NCI-H128 (cell line): ENCODE measurements at regions not wholly inside any gene's neighbourhood (a gene's known extent, or its start where the extent isn't known, plus 50 kb on each side); places are given as distances from the start of the nearest gene placed in this dataset.

Experiments
- DNase-seq: peaks from one replicate; lab custom pipeline; 2025; ENCODE audit not compliant: unreplicated experiment; lab: John Stamatoyannopoulos, UW

DNA sequence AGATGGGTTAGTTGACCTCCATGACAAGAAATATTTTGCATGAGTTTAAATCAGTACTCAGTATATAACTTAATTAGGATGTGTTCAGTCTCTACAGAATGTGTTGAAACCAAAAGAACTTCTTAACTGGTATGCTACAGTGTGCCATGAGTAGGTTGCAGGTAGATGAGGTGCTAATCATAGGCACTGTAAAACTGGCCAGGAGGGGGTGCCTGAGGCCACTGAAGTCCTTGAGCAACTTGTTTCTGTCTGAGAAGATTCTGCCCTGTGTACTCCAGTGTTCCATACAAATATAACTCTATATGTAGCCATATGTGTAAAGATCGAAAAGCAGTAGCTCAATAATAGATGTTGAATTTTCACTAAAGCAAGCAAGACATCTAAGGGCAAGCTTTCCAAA lies 549.2 kb upstream of the KLF12 start:
- no peak for DNase-seq

DNA sequence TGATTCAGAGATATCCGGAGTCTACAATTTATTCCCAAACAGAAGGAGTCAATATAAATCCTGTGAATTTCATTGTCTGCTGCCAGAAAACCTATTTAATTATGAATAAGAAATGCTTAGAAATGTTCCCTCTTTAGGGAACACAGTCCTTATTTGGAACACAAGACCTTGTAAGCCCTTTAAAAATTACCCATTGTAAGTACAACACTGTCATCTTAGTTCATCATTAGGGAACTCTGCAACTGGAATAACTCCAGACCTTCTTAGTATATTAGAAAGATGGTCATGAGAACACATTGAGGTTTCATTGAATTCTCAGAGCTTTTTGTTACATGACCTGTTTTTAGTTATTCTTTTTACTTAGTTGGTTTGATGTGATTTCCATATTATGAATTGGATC lies 548.5 kb upstream of the KLF12 start:
- no peak for DNase-seq

DNA sequence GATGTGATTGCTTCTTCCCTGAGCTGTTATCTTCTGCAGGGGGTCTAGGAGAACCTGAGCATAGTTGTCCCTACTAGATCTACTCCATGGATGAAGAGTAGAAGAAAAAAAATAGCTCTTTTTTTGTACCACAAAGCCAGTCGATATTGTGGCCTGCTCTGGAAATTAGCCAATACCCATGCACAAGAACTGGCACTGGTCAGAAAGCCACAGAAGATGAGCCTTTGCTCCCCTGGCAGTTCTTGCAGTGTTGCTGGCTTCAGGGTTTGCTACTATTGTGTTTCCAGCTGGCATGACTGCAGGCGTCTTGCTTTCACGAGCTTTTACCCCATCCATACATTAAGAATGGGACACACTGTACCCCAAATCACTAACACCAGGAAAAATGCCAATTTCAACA lies 547.7 kb upstream of the KLF12 start:
- no peak for DNase-seq

DNA sequence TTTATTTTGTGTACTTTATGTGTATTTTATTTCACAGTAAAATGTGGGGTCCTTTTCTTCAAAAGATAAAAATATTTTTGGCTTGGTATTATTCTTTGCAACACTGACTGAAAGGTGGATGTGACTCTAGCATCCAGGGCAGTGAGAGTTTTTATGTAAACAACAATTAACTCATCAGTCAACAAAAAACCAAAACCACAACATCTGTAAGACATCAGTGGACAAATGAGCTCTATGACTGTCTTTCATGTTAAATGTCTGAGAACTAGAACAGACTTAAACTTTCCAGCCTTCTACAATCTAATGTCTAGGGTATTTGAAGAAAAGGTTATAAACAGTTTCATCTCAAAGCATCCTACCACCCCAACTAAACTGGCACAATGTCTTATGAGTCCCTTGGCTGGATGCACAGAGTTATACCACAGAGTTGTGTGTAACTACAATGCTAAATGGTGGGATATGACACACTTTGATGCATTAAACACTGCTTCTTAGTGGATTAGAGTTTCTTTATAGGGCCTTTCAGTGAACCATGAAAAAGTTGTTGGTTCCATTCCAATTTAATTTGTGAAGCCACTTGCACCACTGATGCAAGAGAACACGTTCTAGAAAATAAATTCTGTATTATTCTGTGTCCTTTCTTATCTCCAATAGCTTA lies 544.2 kb upstream of the KLF12 start:
- DNase-seq, result no peak

DNA sequence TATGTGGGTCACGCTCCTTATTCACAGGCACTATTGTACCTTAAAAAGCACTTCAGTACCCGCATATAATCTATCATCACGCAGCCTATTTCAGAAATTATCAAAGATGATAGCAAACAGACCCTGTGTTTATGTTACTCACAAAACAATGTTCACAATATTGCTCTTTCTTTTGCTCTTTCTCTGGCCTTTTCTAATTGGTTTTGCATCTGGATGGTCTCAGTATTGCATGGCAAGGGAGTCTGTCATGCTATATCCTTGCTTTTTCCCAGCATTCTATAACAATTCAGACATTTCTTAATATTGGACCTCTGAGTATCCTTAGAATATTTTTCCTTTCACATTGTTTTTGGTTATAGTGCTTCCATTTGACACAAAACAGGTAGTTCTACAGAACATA lies 541.8 kb upstream of the KLF12 start:
- no peak for DNase-seq

DNA sequence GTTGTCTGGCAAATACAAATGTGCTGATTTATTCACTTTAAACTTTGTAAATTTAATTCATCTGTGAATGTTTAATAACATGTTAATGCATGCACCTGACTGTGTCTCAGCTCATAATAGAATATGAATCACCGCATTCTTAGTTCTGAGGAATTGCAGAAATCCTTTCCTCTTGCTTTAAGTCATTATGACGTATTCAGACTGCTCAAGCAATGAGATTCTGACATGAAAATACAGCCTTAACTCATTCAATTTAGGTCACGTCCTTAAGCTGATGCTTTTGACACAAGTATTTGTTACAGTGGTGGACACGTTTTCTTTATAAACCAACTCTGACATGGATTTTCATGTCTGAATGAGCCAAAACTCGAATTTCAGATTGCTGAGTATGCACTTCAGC lies 541.0 kb upstream of the KLF12 start:
- DNase-seq, result no peak

DNA sequence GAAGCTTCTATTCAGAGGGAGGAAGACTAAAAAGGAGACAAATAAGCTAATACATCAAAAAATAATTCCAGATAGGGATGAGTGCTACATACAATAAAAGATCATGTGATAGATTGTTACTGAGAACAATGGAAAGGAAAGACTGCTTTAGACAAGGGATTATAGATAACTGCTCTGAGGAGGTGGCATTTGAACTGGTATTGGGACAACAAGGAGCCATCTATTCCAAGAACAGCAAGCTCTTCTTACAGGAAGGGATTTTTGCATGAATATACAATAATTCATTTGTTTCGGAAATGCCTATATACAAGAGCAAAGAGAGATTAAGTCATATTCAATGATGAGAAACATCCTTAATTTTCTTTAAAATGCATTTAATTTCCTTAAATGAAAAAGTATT lies 540.5 kb upstream of the KLF12 start:
- no peak for DNase-seq

DNA sequence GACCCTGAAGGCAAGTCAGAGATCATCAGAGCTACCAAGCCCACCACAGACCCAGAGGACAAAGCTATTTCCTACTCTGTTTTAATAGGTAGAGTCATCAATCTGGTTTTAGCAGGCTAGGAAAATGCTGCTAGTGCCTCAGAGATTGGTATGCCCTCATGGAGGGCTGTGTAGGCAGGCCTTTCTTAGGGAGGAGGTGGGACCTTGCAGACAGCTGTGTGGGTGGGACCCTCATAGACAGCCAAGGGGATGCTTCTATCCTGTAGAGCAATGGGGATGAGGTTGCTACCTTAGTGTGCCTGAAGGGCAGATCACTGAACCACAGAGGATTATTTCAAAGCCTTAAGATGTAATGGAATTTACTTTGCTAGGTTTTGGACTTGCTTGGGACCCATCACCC lies 534.9 kb upstream of the KLF12 start:
- no peak for DNase-seq

DNA sequence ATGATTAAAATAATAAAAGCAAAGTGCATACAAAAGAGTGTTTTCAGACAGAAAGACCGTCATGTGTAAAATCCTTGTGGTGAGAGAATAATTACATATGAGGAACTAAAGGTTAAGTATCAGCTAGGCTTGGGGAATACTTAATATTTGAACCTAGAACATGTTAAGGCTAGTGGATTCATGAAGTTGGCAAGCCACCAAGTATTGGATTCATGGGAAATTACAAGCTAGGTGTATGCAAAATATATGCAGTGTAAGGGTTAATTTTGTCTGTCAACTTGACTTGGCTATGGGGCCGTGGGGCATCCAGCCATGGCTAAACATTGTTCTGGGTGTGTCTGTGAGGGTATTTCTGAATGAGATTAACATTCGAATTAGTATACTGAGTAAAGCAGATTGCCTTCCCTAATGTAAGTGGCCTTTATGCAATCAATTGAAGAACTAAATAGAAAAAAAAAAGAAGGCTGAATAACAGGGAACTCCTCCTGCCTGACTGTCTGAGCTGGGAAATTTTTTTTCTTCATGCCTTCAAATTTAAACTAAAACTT lies 533.5 kb upstream of the KLF12 start:
- DNase-seq, result no peak

DNA sequence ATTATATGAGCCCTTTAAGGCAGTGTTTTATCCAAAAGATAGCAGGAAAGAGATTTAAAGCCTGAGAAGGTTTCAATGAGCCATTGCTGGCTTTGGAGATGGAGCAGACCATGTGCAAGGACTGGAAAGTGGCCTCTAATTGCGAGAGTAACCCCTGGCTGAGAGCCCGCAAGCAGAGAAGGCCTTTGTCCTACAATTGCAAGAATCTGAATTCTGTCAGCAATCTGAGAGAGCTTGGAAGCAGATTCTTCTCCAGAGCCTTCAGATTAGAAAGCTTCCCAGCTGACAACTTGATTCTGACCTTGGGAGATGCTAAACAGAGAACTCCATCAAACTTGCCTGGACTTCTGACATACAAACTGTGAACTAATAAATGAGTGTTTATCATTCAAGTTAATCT lies 528.7 kb upstream of the KLF12 start:
- DNase-seq, result no peak

DNA sequence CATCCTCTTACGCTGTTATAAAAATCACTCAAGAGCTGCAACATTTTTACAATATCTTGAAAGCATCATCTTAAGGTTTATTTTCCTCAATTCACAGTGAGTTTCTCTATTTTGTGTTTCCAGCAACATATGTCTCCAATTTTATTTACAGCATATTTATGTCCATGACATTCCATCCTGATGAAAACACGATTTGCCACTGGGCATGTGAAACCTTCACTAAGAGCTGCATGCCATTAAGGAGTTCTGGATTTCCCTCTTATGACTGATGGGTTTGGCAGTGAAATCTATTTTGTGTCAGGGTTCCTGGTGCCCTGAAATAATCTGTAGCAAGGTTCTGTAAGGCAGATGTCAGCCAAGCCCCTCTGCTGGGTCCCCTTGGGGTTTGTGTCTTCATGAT lies 527.6 kb upstream of the KLF12 start:
- no peak for DNase-seq

DNA sequence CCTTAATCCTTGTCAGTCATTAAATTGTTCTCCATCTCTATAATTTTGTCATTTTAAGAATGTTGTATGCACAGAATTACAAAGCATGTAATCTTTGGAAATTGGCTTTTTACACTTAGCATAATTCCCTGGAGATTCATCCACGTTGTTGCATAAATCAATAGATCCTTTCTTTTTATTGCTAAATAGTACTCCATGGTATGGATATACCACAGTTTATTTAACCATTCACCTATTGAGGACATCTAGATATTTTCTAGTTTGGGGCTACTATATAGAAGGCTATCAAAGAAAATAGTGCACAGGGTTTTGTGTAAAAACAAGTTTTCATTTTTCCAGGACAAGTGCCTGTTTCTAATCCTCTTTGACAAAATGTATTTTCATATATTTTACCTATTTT lies 523.6 kb upstream of the KLF12 start:
- DNase-seq, result no peak

DNA sequence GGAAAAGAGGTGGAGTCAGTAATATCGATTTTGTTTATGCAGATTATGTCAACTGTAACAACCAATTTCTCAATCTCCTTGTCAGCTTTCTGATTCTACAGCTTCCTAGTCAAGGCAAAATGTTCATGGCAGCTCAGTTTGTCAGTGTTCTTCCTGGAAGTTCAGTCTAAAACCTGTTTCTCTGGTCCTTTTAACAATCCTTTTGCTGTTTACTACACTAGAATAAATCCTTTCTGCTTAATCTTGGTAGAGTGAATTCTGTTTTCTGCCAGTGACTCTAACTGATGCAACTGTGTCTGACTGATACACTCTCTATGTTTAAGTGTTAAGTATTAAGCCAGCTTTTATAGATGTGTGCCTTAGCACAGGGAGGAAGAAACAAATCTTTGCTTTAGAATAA lies 516.9 kb upstream of the KLF12 start:
- no peak for DNase-seq

DNA sequence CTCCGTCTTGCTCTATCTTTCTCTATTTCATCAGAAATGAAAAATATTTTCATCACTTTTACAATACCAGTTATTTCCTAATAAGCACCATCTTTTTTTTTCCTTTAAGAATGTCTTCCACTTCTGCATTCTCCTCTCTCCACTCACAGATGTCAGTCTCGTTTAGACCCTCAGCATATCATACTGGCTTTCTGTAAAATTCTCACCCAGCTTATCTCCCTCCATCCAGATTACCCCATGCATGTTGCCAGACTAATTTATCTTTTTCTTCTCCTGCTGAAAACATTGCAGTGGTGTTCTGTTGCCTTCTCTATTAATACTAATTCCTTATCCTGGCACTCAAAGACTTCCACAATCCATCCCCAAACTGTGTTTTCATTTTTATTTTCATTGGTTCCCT lies 513.8 kb upstream of the KLF12 start:
- DNase-seq, result no peak

DNA sequence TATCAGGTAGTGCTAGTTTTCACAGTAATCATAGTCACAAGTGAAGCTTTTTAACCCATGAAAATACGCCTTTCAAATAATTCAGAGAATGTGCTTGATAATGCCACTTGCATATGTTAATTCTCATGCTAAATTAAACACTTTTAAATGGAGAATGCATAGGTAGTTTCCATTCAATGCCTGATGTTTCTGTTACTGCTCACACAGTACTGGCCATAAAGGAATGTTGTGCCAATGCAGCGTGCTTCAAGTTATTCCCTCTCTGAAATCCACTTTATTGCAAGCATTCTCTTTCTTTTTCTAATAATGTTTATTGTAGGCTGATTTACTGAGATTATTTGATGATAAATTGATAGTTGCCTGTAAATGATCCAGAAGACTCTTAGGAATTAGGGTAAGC lies 513.0 kb upstream of the KLF12 start:
- DNase-seq, result no peak

DNA sequence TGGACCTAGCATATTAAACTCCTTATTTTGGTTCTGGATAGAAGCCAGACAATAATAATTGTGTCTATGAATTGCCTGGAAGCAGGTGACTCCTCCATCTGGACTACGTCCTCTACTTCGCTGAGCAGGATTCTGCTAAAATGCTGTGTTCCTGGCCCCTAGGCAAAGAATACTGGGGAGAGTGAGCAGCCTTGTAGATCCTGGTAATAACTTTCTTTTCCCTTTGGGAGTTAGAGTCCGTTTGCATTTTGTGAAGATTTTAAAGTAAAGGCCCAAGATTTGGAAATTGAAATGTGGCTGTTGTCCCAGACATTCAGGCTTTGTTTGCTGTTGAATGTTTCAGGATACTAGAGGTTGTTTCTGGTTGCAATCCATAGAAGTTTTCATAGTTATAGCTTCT lies 511.9 kb upstream of the KLF12 start:
- DNase-seq, result no peak

DNA sequence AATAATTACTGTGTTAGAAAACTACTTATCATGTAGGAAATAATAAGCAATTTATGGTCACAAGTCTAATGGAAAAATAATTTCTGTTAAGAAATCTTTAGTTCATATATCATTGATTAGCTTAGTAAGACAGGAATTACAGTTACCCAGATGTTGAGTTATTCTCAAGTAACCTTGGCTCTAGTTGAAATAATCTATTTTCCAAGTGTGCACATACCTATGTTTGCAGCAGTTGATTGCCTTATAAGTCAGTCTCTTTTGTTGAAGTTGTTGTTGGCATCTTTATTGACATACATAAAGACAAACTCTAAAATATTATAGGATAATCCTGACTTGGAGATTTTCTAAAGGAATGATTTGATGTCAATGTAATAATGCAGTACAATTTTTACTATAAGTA lies 511.4 kb upstream of the KLF12 start:
- DNase-seq, result no peak

DNA sequence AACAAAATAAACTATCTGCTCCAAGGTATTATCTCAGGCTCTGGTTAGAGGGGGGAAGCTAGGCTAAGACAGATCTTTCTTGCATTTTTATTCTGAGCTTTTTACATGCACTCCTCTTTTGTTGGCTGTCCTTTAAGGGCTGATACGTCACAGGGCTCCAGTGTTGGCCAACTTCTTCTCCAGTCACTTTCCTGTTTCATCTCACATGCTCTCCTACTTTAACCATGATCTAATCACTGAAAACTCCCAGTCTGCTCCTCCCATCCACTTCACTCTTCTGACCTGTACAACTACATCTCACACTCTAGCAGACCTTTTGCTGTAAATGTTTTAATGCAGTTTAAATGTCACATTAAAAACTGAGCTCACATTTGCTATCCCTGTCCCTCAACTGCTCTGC lies 510.0 kb upstream of the KLF12 start:
- no peak for DNase-seq

DNA sequence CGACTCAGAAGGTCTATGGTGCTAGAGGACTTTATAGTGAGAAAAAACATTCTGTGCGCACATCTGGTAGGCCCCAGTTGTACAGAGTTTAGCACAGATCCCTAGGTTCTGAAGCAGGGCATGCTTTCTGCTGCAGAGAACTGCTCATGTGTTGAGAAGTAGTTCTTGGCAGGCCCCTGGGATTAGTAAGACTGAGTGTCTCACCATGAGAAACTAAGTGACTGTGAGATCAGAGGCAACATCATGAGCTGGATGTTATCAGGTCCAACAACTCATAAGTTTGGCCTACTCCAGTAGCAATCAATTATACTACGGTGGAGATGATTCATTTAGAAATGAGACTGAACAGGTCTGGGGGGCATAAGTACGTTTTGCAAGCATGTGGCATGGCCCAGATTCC lies 507.4 kb upstream of the KLF12 start:
- no peak for DNase-seq

DNA sequence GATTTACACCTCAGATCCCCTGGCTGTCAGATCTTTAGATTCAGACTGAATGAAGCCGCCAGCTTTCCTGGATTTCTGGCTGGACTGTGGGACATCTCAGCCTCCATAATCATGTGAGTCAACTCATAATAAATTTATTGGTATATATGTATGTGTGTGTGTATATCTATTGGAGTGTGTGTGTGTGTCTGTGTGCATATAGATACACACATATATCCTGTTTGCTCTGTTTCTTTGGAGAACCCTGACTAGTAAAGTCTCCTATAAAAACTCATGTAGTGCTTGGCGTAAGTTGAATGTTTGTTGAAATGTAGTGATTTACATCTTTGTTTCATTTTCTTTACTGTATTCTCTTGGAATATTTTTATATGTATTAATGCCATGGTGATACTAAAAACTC lies 499.5 kb upstream of the KLF12 start:
- no peak for DNase-seq

DNA sequence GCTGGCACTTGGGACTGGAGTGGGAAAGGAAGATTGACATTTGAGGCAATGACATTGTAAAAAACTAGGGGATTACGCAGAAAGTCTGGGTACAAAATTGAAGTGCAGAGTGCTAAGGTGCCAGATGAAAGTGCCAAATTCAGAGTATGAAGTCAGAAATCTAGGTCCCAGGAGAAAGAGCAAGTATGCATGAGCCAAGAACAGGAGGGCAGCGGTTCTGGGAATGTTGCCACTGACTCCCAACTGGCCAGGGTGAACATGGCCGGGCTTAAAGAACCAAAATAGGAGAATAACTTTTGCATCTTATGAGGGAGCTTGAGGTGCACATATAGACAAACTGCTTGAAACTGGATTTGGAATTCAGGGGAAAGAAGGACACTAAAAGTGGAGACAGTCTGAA lies 495.8 kb upstream of the KLF12 start:
- no peak for DNase-seq

DNA sequence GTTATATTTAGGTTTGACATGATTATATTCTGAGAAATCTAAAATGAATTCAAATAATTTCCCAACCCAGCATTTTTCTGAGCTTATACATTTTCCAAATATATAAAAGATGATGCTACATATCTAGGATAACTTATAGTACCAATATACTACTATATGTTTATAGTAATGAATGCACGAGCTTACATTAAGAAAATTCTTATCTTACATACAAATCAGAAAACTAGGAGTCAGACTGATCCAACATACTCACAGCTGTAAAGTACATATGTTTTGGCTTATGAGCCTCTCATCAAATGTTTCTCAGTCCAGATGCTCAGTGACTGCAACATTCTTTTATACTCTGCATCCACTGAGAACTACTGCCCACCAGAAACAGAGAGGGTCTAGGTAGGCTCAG lies 491.3 kb upstream of the KLF12 start:
- no peak for DNase-seq

DNA sequence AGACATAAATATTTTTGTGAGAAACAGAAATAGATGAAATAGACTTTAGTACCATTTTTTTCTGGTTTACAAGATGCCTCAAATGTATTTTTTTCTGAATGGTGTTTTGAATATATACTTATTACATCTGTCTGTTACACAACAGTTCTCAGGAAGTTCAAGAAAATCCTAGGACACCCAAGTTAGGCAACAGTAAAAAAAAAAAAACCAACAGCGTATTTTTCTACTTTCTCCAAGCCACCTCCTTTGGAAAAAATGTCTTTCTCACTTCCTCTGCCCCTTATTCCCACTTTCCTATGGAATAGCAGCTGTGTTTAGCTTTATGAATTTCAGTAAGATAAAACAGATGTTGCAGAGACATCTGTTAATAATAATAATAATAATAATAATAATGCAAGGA lies 489.6 kb upstream of the KLF12 start:
- no peak for DNase-seq

DNA sequence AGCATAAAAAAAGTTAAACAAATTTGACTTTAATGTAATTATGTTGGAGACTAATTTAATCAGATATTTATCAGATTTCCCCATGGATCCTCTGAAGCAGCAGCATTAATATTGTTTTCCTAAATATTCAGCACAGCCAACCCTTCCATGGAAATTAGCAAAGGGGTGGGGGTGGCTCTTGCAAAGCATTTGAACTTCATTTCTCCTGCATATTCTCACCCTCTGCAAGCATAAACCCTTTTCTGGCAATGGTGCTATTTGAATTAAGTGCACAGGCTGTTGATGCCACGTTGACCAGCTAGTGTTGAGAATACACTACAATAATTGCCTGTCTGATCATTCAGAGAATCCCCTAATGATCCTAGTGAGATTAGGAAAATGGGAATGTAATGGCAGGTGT lies 488.1 kb upstream of the KLF12 start:
- no peak for DNase-seq
